Erythroblast (primary cell): ENCODE measurements at regions not wholly inside any gene's neighbourhood (a gene's known extent, or its start where the extent isn't known, plus 50 kb on each side); places are given as distances from the start of the nearest gene placed in this dataset.
"Not testable (repeated sequence)": the region's sequence is repeated elsewhere in the genome, so short reads cannot be mapped to it uniquely, and the experiment has no call there.

ENCODE experiments used
- DNase-seq, 2 experiments: peaks; one replicate each; lab custom pipeline; 2025; lab: John Stamatoyannopoulos, UW
- GATA1 ChIP-seq: IDR thresholded peaks from 2 replicates; pipeline ENCODE4 v1.6.1; 2011; ENCODE audit warnings: low read depth, mild to moderate bottlenecking, control low read depth, low read length, moderate library complexity
- POLR2A ChIP-seq: IDR thresholded peaks from 2 replicates; pipeline ENCODE4 v1.6.1; 2011; ENCODE audit warnings: mild to moderate bottlenecking, low read length

DNA sequence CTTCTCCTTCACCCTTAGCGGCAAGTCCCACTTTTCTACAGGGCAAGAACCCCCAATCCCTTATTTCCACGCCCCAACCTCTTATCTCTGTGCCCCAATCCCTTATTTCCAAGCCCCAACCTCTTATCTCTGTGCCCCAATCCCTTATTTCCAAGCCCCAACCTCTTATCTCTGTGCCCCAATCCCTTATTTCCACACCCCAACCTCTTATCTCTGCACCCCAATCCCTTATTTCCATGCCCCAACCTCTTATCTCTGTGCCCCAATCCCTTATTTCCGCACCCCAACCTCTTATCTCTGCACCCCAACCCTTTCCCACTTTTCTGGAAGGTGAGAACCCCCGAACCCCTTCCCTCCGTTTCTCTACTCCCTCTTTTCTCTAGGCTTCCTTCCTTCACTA lies 116.1 kb upstream of the GJE1 start:
- DNase-seq, result not testable (repeated sequence)

DNA sequence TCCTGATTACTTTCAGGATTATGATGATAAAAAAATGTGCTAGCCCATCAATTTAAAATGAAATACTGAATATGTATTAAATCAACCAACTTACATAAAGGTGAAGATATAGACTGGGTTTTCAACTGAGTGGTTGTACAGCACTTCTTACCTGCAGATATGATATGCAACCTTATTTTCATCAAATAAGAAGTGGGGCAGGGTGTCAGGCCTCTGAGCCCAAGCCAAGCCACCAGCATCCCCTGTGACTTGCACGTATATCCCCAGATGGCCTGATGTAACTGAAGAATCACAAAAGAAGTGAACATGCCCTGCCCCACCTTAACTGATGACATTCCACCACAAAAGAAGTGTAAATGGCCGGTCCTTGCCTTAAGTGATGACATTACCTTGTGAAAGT lies 117.3 kb upstream of the GJE1 start:
- not testable (repeated sequence) for DNase-seq

DNA sequence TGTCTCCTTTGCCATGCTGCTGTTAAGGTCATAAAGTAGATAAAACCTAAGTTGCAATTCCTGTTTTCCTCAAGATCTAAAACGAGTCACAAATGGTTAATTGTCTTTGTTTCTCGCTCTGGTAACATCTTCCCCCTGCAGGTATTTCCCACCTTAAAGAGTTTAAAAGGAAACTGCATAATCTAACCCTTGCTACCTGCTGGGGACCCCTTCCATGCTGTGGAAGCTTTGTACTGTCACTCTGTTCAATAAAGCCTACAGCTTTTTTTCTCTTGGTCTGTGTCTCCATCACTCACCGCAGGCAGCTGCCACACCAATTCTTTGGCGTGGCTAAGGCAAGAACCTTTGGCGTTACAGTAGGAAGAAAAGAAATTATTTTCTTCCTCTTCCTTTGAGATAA lies 117.7 kb upstream of the GJE1 start:
- no peak for TF ChIP-seq GATA1
- DNase-seq, result no peak

DNA sequence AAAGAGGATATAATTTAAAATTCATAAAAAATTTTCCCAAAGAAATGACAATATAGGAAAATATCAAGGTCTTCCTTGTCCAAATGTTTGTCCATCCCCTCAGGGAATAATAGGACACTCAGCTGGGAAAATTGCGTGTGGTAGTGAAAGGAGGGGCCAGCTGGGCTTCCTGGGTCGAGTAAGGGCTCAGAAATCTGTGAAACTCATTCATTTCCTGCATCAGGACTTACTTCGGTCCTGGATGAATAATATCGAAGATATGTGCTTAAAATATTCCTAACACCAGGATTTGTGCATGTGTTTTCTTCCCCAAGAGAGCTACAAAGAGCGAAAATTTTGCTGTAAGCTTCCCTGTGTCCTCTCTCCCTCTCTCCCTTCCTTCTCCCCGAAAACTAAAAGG lies 118.2 kb upstream of the GJE1 start:
- no peak for DNase-seq
- TF ChIP-seq POLR2A, result no peak
- TF ChIP-seq GATA1, result no peak

DNA sequence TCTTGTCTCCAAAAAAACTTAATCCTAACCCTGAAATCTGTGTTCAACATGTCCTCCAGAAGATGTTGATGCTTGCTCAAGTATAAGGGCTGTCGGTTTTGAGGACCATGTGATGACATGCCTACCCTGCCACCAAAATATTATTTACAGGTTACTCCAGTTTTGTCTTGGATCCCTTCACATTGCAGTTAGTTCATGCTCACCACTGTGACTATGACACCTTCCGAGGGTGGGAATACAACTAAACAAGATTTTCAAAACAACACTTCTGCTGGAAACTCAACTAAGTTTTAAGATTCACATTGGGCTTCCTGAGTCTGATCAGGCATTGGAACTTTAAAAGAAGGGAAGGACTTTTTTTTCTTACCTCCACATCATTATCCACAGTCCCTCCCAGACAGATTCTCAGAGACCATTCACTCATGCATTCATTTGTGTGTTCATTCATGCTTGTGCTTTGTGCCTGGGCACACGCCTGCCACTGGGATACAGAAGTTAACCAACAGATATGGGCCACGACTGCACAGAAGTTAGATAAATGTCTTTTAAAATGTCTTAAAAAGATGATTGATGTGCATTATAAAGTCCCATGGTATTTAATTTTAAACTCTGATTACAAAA lies 118.7 kb upstream of the GJE1 start:
- DNase-seq, result no peak
- TF ChIP-seq GATA1, result no peak
- no peak for TF ChIP-seq POLR2A

DNA sequence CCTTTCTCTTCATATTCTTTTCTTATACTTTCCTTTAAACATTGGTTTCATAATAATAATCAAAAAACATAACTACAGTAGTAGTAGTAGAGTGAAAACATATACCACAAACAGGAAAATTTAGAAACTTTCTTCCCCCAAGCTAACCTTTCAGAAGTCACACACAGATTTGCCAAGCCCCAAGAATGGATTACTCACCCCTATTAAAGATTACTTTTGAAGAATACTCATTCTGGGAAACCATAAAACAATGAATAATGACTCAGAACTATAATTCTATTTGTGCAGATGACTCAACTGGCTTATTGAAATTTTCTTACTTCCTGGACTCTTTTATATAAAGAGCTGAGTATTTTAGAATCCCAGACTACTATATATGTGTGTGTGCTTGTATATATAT lies 119.4 kb upstream of the GJE1 start:
- no peak for DNase-seq
- TF ChIP-seq POLR2A (no peak), GATA1 (no peak)

DNA sequence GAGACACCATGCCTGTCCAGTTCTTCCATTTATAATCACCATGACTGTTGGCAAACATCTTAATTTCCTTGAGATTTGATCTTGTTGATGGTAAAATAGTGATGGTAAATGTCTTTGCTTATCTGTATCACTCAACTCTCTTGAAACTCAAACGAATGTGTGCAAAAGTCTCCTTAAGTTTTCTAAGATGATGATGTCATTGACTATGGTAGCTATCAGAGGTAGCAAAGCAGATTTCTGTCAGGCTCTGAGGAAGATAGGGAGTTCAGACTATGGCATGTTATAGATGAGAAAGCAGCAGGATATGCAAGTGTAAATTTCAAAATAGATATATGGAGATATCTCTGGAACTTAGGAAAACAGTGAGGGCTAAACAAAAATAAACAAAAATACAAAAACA lies 121.0 kb upstream of the GJE1 start:
- no peak for TF ChIP-seq POLR2A
- no peak for TF ChIP-seq GATA1
- DNase-seq, result no peak

DNA sequence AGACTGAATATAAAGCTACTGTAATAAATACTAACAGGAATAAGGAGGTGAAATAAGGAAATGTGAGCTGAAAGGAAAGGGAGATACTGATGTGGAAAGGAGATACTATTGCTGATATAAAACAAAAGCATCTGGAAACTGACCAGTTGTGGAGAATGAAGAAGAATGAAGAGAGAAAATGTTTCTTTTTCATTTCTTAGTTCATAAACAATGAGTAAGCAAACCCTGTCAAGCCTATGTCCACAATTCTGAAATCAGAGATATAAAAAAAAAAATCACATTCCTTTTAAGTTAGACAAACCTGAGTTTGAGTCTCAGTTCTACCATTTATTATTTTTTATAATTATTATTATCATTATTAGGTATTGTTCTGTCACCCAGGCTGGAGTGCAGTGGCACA lies 121.6 kb upstream of the GJE1 start:
- TF ChIP-seq GATA1 (no peak), POLR2A (no peak)
- no peak for DNase-seq

DNA sequence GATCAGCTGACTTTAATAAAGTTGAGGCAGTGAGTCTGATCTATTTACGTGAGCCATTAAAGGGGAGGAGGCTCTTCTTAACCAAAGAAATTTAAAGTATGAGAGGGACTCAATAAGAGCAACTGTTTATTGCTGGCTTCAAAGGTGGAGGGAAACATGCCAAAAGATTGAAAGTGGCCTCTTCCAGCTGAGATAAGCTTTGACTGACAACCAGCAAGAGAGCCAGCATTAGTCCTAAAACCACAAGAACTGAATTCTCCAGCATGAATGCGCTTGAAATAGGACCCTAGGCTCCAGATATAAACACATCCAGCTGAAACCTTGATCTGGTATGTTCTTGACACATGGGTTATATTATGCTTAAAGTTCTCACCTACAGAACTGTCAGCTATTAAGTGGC lies 123.1 kb upstream of the GJE1 start:
- no peak for TF ChIP-seq POLR2A
- no peak for TF ChIP-seq GATA1
- no peak for DNase-seq

DNA sequence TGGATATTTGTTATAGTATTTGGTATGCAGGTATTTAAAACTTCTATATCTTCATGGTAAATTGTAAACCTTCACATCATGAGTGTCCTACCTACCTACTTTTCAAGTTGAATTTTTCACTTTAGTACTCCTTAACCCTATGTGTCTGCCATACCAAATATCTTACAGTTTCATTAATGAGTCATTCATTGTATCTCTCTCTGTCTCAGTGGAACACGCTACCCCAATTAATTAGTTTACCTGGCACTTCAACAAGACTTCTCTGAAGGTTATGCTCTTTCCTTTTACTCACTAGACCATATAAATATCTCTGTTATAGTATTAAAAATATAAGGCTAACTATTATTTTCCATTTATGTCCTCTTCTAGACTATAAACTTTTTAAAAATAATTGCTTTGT lies 123.9 kb upstream of the GJE1 start:
- DNase-seq, result no peak
- TF ChIP-seq GATA1 (no peak), POLR2A (no peak)

DNA sequence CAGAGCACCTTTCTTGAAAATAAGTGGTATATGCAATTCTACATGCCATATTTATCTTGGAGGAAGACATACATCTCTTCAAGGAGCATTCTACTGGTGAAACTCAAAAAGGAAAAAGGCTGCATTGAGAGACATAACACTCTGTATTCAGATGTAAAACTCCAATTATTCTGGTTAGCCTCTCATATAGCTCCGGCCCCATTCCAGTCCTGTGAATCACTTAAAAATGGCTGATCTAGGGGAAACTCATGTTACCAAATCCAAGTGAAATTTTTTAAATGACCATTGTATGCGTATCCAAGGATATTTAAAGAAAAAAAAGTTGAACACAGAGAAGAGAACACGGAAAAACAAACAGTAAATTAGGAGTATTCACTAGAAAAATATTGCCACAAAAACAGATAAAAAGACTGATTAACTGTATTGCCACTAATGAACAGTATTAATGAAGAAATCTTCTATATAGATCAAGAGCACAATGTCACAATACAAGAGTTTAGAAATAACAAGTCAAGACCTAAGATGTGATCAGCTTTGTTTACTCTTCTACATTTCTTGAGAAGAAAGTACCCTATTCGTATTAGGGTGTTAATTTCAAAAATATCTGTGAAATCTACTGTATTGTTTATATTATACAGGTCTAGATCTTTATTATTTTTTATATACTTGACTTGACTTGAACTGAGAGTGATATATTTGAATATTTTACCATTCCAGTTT lies 124.5 kb upstream of the GJE1 start:
- TF ChIP-seq GATA1 (no peak), POLR2A (no peak)
- no peak for DNase-seq

DNA sequence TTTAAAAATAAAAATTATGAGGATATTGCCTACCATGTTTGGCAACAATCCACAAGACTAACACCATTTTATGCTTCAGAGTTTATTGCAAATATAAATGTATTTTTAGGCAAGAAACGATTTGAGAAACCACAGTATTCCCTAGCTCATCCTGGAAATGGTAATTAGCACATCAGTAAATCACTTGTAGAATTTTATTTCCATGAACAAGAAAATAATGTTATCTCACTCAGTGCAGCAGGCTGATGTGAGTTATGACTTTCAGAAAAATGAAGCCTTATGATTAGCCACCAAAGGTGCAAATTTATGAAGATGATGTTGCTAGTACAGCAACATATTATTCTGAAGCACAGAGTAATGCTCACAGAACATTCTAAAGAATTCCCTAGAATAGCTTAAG lies 127.7 kb upstream of the GJE1 start:
- no peak for TF ChIP-seq GATA1
- TF ChIP-seq POLR2A, result no peak

DNA sequence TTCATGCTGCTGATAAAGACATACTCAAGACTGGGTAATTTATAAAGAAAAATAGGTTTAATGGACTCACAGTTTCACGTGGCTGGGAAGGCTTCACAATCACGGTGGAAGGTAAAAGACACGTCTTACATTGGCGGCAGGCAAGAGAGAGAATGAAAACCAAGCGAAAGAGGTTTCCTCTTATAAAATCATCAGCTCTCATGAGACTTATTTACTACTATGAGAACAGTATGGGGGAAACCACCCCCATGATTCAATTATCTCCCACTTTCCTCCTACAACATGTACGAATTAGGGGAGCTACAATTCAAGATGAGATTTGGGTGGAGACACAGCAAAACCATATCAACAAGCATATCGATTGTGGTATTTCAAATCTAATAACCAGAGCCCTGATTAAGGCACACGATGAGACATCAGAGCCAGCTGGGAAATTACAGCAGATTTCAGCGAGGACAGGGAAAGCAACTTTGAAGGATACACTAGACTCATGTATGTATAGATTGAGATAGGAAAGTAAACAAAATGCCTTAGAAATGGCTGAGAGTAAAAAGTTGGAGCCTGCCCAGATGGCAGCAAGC lies 129.8 kb upstream of the GJE1 start:
- no peak for TF ChIP-seq POLR2A
- TF ChIP-seq GATA1, result no peak
- DNase-seq, result no peak

More for the DNA sequence above, 127.7 kb upstream of the GJE1 start:
- no peak for DNase-seq

DNA sequence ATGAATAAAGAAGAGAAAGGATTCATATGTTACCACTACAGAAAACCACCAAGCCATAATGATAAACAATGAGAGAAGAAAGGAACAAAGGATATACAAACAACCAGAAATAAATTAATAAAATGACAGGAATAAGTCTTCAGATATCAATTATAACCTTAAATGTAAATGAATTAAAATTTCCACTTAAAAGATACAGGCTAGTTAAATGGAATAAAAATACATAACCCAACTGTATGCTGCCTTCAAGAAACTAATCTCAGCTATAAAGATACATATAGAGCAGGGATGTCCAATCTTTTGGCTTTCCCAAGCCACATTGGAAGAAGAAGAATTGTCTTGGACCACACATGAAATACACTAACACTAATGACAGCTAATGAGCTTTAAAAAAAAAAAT lies 135.9 kb upstream of the GJE1 start:
- no peak for DNase-seq
- no peak for TF ChIP-seq POLR2A
- no peak for TF ChIP-seq GATA1

DNA sequence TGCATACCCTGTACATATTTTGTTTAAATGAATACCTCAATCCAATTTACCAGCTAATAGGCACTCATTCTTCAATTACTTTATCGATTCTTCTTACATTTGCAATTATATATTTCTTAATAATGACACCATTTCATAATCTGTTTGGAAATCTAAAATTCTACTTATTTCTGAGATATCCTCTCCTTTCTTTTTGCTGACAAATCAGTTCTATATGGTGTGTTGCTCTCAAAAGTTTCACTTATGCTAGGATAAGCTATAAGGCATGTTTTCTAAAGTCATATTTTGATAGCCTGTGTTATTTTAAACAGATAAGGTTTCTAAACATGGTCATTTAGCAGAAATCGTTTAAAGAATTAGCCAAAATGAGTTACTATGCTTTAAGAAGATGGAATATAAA lies 140.6 kb upstream of the GJE1 start:
- DNase-seq, result no peak
- TF ChIP-seq GATA1, result no peak
- no peak for TF ChIP-seq POLR2A

DNA sequence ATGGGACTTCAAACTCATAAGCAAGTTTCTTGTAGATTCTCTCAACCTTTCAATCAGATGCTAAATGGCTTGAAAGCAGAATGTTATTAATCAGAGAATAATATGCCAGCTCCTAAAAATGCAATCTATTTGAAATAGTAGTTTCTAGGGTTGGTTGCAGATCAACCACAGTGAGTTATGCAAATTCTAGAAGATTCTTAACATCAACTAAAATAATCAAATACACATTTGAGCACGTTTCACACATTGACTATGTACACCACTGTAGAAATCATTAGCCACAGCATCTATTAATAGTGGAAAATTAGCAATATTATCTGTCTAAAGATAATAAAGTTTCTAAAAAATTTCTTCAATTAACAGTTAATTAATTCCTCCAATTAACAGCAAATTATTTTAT lies 141.9 kb upstream of the GJE1 start:
- TF ChIP-seq POLR2A (no peak), GATA1 (no peak)

More for the DNA sequence above, 141.9 kb upstream of the GJE1 start:
- no peak for DNase-seq
